ENCODE measurements at regions not wholly inside any gene's neighbourhood (a gene's known extent, or its start where the extent isn't known, plus 50 kb on each side); places are given as distances from the start of the nearest gene placed in this dataset.

DNA sequence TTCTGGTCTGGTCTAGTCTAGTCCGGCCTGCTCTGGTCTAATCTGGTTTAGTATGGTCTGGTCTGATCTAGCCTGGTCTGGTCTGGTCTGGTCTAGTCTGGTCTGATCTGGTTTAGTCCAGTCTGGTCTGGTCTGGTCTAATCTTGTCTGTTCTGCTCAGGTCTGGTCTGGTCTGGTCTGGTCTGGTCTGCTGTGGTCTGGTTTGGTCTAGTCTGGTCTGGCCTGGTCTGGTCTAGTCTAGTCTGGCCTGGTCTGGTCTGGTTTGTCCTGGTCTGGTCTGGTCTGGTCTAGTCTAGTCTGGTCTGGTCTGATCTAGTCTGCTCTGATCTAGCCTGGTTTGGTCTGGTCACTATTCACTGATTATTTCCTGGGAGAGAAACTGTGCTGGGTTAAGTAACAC is 84.1 kb upstream of the PRR23E start:
- Mint-ChIP-seq H3K9me3 (ENCODE audit: unreplicated experiment) (peaks cover 7% of the 10 kb centered on the region), H3K4me3 (ENCODE audit: unreplicated experiment) (no peak overlapping the region), H3K27ac (ENCODE audit: unreplicated experiment) (no peak overlapping the region), H3K36me3 (ENCODE audit: insufficient read depth, unreplicated experiment) (no peaks in the 10 kb centered on the region), H3K4me1 (ENCODE audit: low read depth, unreplicated experiment) (no peaks in the 10 kb centered on the region), H3K27me3 (ENCODE audit: insufficient read depth, unreplicated experiment) (peaks cover 3% of the 10 kb centered on the region)
- no peaks in the 10 kb centered on the region for H3K27me3 ChIP-seq (replicated peaks; ENCODE audit: control insufficient read depth, insufficient read depth, low read length)
- H3K36me3 ChIP-seq (ENCODE audit: control insufficient read depth, insufficient read depth, low read length), result no peaks in the 10 kb centered on the region
- POLR2A ChIA-PET, result no interaction called here
- peaks cover 20% of the 10 kb centered on the region for H3K9me3 ChIP-seq
- TF ChIP-seq, protein P1, sequence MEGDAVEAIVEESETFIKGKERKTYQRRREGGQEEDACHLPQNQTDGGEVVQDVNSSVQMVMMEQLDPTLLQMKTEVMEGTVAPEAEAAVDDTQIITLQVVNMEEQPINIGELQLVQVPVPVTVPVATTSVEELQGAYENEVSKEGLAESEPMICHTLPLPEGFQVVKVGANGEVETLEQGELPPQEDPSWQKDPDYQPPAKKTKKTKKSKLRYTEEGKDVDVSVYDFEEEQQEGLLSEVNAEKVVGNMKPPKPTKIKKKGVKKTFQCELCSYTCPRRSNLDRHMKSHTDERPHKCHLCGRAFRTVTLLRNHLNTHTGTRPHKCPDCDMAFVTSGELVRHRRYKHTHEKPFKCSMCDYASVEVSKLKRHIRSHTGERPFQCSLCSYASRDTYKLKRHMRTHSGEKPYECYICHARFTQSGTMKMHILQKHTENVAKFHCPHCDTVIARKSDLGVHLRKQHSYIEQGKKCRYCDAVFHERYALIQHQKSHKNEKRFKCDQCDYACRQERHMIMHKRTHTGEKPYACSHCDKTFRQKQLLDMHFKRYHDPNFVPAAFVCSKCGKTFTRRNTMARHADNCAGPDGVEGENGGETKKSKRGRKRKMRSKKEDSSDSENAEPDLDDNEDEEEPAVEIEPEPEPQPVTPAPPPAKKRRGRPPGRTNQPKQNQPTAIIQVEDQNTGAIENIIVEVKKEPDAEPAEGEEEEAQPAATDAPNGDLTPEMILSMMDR (IDR thresholded peaks at IDR 0.05; ENCODE audit: insufficient read depth in 1 of 2, low read depth in 1 of 2, low read length in 1 of 2, severe bottlenecking in 1 of 2, unreplicated experiment in 1 of 2), result no peak
- intact Hi-C loops (cut with micrococcal nuclease; ENCODE audit: unreplicated experiment), result no loop called here
- CTCF ChIA-PET, result no interaction called here
- H3K4me3 ChIP-seq (ENCODE audit: low read depth, low read length), result no peak overlapping the region
- no peak for DNase-seq
- no peaks in the 10 kb centered on the region for H3K4me1 ChIP-seq
- no TSS peak for BruUV-seq (replicated peaks)

DNA sequence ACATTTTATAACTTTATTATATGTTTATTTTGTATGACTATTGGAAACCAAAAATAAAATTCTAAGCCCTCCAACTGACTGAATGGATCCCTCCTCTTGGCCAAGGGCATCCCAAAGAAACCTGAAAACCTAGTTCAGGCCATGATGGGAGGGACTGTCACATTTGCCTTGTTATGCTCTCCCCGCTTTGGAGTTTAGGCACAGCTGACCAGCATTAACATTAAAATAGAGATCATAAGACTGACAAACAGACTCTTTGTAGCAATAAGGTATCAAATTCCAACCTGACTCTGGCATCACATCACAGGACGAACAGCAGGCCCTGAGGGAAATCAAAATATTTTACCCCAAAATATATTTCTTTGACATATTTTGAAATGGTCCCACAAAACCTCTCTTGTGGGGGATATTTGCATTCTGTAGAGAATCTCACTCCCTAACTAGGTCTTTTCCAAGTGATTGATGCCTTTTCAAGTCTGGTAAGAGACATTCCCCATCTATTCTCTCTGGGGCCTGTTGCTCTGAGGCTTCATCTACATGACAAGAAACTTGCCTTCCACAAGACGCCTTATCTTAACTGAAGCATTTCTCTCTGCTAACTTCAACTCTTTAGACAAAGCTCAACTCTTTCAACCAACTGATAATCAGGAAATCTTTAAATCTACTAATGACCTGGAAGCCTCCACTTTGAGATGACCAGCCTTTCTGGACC is 81.8 kb upstream of the PRR23E start:
- H3K4me3 Mint-ChIP-seq (ENCODE audit: unreplicated experiment), result no peak overlapping the region
- Histone ChIP-seq H3K4me1 (no peaks in the 10 kb centered on the region), H3K9me3 (peaks cover 20% of the 10 kb centered on the region), H3K4me3 (ENCODE audit: low read depth, low read length) (no peak overlapping the region), H3K27me3 (replicated peaks; ENCODE audit: control insufficient read depth, insufficient read depth, low read length) (no peaks in the 10 kb centered on the region), H3K36me3 (ENCODE audit: control insufficient read depth, insufficient read depth, low read length) (no peaks in the 10 kb centered on the region)
- BruUV-seq (replicated peaks), result no TSS peak
- CTCF ChIA-PET, result no interaction called here
- H3K9me3 Mint-ChIP-seq (ENCODE audit: unreplicated experiment), result peaks cover 7% of the 10 kb centered on the region
- TF ChIP-seq, protein P1 (IDR thresholded peaks at IDR 0.05; ENCODE audit: insufficient read depth in 1 of 2, low read depth in 1 of 2, low read length in 1 of 2, severe bottlenecking in 1 of 2, unreplicated experiment in 1 of 2), result no peak
- POLR2A ChIA-PET, result no interaction called here
- no peak overlapping the region for H3K27ac Mint-ChIP-seq (ENCODE audit: unreplicated experiment)
- no peaks in the 10 kb centered on the region for H3K36me3 Mint-ChIP-seq (ENCODE audit: insufficient read depth, unreplicated experiment)
- no peak for DNase-seq
- no peaks in the 10 kb centered on the region for H3K4me1 Mint-ChIP-seq (ENCODE audit: low read depth, unreplicated experiment)
- no peaks in the 10 kb centered on the region for H3K27me3 Mint-ChIP-seq (ENCODE audit: insufficient read depth, unreplicated experiment)
- intact Hi-C loops (cut with micrococcal nuclease; ENCODE audit: unreplicated experiment), result no loop called here

DNA sequence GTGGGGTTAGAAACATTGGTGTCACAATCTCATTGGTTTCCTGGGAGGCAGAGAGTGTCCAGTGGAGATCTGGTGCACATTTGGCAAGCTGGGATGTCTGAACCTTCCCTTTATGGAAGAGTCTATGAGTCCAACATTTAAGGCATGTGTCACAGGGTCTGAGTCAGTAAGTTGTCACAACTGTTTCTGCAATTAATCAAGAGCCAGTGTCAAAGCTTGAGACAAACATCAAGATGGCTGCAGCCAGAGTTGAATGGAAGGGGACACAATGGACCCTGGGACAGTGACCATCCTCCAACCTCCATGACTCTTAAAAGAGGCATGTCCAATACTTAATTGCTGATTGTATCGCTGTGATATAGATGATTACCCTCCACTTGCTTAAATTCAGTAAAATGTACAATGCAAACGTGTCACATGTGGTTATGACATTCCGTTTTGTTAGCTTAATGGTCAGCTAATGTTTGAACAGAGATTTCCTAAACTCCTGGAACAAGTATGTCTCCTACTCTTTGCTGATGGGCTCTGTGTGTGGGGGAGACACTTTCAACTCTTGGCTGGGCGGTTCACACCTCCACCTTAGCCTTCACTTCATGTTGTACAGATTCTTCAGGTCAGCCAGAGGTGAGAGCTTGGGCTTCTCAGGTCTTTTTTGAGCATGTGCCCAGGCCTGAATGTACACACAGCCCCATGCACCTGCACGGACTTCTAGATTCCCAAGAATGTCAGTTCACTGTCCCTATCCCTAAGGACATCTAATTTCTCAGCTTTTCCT is 79.9 kb upstream of the PRR23E start:
- Mint-ChIP-seq H3K36me3 (ENCODE audit: insufficient read depth, unreplicated experiment) (no peaks in the 10 kb centered on the region), H3K4me1 (ENCODE audit: low read depth, unreplicated experiment) (no peaks in the 10 kb centered on the region), H3K27ac (ENCODE audit: unreplicated experiment) (no peak overlapping the region), H3K4me3 (ENCODE audit: unreplicated experiment) (no peak overlapping the region), H3K27me3 (ENCODE audit: insufficient read depth, unreplicated experiment) (peaks cover 3% of the 10 kb centered on the region), H3K9me3 (ENCODE audit: unreplicated experiment) (peaks cover 7% of the 10 kb centered on the region)
- BruUV-seq (replicated peaks), result no TSS peak
- DNase-seq, result no peak
- no peak overlapping the region for H3K4me3 ChIP-seq (ENCODE audit: low read depth, low read length)
- H3K9me3 ChIP-seq, result peaks cover 20% of the 10 kb centered on the region
- ChIA-PET POLR2A (no interaction called here), CTCF (no interaction called here)
- H3K36me3 ChIP-seq (ENCODE audit: control insufficient read depth, insufficient read depth, low read length), result no peaks in the 10 kb centered on the region
- no peaks in the 10 kb centered on the region for H3K27me3 ChIP-seq (replicated peaks; ENCODE audit: control insufficient read depth, insufficient read depth, low read length)
- TF ChIP-seq, protein P1 (IDR thresholded peaks at IDR 0.05; ENCODE audit: insufficient read depth in 1 of 2, low read depth in 1 of 2, low read length in 1 of 2, severe bottlenecking in 1 of 2, unreplicated experiment in 1 of 2), result no peak
- intact Hi-C loops (cut with micrococcal nuclease; ENCODE audit: unreplicated experiment), result no loop called here
- no peaks in the 10 kb centered on the region for H3K4me1 ChIP-seq
